ENCODE measurements at regions not wholly inside any gene's neighbourhood (a gene's known extent, or its start where the extent isn't known, plus 50 kb on each side); places are given as distances from the start of the nearest gene placed in this dataset.

DNA sequence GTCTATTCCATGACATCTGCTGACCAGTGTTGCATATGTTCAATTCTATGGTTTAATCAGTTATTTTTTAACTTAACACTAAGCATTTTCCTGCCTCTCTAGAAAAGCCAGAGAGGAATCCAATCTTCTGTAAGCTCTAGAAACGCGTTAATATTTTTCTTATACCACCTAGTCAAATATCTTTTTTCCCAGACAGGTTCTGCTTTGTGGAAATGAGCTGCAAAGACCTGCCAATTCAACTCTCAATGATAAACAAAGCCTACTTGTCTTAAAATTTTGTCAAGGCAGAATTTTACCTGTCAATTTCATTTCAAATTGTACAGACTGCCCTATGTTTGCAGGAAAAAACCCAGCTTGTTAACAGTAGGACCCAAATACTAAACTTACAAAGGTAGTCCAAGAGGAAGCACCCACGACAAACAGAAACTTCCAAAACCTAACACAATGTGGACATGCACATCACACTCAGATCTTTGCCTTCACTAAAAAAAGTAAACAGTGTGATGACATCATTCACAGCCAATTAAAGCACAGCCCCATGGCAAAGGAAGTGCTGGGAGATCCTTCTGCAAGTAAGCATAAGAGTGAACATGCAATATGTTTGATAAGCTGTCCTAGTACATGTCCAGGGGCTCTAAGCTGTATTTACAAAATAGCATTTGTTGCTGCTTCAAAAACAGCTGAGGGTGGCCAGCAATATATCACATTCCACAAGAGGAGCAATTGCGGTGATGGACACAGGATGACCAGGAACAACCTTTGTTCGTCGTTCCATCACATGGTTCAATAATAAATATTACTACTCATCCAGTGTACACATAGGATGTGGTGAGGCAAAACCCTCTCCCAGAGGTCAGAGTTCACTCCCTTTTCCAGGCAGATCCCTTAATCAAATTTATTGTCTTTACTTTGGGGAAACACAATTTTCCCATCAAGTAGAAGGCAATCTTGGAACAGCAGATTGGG lies 139.4 kb upstream of the TSC22D2 start:
- DNase-seq = peak; percentile 49
- TF ChIP-seq, protein P1, sequence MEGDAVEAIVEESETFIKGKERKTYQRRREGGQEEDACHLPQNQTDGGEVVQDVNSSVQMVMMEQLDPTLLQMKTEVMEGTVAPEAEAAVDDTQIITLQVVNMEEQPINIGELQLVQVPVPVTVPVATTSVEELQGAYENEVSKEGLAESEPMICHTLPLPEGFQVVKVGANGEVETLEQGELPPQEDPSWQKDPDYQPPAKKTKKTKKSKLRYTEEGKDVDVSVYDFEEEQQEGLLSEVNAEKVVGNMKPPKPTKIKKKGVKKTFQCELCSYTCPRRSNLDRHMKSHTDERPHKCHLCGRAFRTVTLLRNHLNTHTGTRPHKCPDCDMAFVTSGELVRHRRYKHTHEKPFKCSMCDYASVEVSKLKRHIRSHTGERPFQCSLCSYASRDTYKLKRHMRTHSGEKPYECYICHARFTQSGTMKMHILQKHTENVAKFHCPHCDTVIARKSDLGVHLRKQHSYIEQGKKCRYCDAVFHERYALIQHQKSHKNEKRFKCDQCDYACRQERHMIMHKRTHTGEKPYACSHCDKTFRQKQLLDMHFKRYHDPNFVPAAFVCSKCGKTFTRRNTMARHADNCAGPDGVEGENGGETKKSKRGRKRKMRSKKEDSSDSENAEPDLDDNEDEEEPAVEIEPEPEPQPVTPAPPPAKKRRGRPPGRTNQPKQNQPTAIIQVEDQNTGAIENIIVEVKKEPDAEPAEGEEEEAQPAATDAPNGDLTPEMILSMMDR (IDR thresholded peaks at IDR 0.05) = no peak
- intact Hi-C loops (cut with DNase I) = no loop called here
- Histone ChIP-seq H3K27me3 (no peaks in the 10 kb centered on the region), H3K27ac (peak overlapping the region; percentile 65), H3K36me3 (no peaks in the 10 kb centered on the region), H3K9me3 (no peaks in the 10 kb centered on the region), H3K4me3 (no peak overlapping the region), H3K9ac (ENCODE audit: low read depth in 2 of 2, low read length in 2 of 2) (peak overlapping the region in 1 of 2 donors; percentile 39), H3K4me1 (no peaks in the 10 kb centered on the region)

DNA sequence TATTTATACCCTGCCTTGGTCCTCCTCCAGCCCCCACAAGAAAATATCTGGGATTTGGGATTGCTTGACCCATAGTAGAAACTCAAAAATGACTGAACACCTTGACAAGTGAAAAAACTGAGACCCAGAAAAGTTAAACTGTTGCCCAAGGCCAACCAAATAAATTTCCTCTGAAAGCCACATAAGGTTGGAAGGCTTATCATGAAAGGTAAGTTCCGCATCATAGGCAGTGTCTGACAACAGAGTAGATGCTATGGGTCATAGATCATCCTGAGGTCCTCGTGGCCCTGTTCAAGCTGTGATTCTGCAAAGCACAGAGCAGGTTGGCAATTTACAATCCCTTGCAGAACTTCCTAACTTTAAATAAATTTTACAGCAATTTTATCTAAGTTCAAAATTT lies 140.8 kb upstream of the TSC22D2 start:
- DNase-seq = no peak
- no peak overlapping the region for H3K4me3 ChIP-seq
- TF ChIP-seq, protein P1 (IDR thresholded peaks at IDR 0.05) = no peak

DNA sequence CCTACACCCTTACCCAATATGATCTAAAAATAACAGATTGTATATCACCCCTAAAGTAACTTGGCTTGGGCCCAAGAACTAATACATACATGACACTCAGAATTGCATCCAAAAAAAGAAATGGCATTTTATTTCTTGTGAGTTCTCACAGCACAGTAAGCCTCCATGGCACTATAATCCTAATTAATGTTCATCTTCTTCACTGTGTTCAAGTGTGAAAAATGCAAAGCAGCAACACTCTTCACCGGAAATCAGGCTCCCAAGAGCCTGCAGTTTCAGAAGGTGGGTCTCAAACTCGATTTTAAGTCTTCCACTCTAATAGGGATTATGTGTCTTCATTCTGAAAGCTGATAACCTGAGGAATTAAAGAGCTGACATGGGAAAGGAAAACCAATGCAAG lies 142.8 kb upstream of the TSC22D2 start:
- H3K27me3 ChIP-seq = no peaks in the 10 kb centered on the region
- H3K4me3 ChIP-seq = no peak overlapping the region
- intact Hi-C loops (cut with DNase I) = no loop called here
- H3K27ac ChIP-seq = no peak overlapping the region
- H3K4me1 ChIP-seq = no peaks in the 10 kb centered on the region
- H3K9me3 ChIP-seq = no peaks in the 10 kb centered on the region
- TF ChIP-seq, protein P1 (IDR thresholded peaks at IDR 0.05) = no peak
- no peaks in the 10 kb centered on the region for H3K36me3 ChIP-seq
- DNase-seq = no peak
- no peak overlapping the region for H3K9ac ChIP-seq (ENCODE audit: low read depth in 2 of 2, low read length in 2 of 2)

More for the DNA sequence above, 140.8 kb upstream of the TSC22D2 start:
- Histone ChIP-seq H3K27ac (no peak overlapping the region), H3K4me1 (no peaks in the 10 kb centered on the region), H3K9ac (ENCODE audit: low read depth in 2 of 2, low read length in 2 of 2) (no peak overlapping the region), H3K9me3 (no peaks in the 10 kb centered on the region), H3K27me3 (no peaks in the 10 kb centered on the region), H3K36me3 (no peaks in the 10 kb centered on the region)
- intact Hi-C loops (cut with DNase I) = no loop called here

DNA sequence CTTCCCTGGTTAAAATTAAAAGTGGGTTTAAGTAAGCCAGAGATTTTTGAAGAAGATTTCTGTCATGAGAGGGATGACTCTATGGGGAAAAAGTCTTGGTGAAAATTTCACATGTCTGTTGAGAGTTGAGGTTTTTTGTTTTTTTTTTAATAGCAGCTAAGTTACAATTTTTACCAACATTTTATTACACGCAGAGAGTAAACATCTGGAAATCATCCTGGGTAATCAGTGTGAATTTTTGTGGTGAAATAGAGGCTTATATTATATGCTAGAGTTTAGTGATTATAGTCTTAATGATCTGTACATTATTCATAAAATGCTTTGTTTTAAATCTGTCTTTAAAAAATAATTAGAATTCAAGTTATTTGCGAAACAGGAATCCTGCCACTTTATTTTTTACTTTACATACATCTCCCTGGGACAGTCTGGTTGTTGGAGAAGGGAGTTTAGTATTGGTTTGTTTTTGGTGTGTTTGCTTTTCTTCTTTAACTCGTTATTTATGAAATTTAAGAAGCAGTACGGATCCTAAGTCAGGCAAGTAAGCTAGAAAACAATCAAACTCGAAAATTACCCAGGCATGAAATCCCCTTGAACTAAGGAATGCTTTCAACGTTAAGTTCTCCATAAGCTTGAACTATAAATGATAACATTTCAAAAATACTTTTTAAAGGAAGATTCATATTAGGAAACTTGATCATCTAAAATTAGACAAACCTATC lies 143.4 kb upstream of the TSC22D2 start:
- TF ChIP-seq, protein P1 (IDR thresholded peaks at IDR 0.05) = no peak
- H3K27ac ChIP-seq = no peak overlapping the region
- intact Hi-C loops (cut with DNase I) = no loop called here

DNA sequence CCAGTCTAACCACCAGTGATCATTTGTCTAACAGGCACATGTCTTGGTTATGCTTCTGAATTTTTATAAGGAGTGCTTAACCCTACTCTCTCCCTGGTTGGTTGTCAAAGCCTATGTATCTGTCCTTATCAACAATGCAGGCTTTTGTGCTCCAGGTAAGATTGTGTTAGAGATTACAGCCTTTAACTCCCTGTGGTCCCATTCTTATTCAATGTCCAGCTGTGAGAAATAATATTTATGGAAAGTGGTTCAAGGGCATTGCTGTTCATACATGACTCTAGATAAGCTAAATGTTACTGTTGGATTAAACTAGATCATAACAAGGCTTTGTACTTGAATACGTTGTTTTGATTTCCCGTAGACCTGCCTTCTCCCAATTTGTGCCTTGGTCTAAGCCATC lies 146.1 kb upstream of the TSC22D2 start:
- H3K9me3 ChIP-seq = no peaks in the 10 kb centered on the region
- intact Hi-C loops (cut with DNase I) = no loop called here
- H3K27me3 ChIP-seq = no peaks in the 10 kb centered on the region
- TF ChIP-seq, protein P1 (IDR thresholded peaks at IDR 0.05) = no peak
- no peaks in the 10 kb centered on the region for H3K4me1 ChIP-seq
- H3K4me3 ChIP-seq = no peak overlapping the region
- no peak for DNase-seq
- no peak overlapping the region for H3K27ac ChIP-seq
- no peaks in the 10 kb centered on the region for H3K36me3 ChIP-seq
- no peak overlapping the region for H3K9ac ChIP-seq (ENCODE audit: low read depth in 2 of 2, low read length in 2 of 2)

More for the DNA sequence above, 143.4 kb upstream of the TSC22D2 start:
- Histone ChIP-seq H3K4me3 (no peak overlapping the region), H3K36me3 (no peaks in the 10 kb centered on the region), H3K4me1 (no peaks in the 10 kb centered on the region), H3K9me3 (no peaks in the 10 kb centered on the region), H3K27me3 (no peaks in the 10 kb centered on the region), H3K9ac (ENCODE audit: low read depth in 2 of 2, low read length in 2 of 2) (no peak overlapping the region)
- DNase-seq = no peak
